Esophagus mucosa (tissue), 1 donor: ENCODE measurements at regions not wholly inside any gene's neighbourhood (a gene's known extent, or its start where the extent isn't known, plus 50 kb on each side); places are given as distances from the start of the nearest gene placed in this dataset.
"Not testable (repeated sequence)": the region's sequence is repeated elsewhere in the genome, so short reads cannot be mapped to it uniquely, and the experiment has no call there.

Experiments used
- ATAC-seq: fragments of 200-7000 bp; cut with Tn5 transposase; one replicate; pipeline ENCODE4 v1.9.1; 2020
- donor health status: DM: yes; HTN: yes; CAD: no.

GRCh38 chr14:43803076-43803689, 703.9 kb downstream of the FSCB start:
- ATAC-seq: no peak

GRCh38 chr14:43795600-43796228, 711.4 kb downstream of the FSCB start:
- no peak for ATAC-seq

GRCh38 chr14:43793579-43793978, 713.5 kb downstream of the FSCB start:
- no peak for ATAC-seq

GRCh38 chr14:43792980-43793379, 714.1 kb downstream of the FSCB start:
- ATAC-seq: no peak

- ATAC-seq: no peak
Measured at GRCh38 chr14:43790681-43791080, 716.4 kb downstream of the FSCB start.

- no peak for ATAC-seq
Measured at GRCh38 chr14:43789458-43789857, 717.6 kb downstream of the FSCB start.

GRCh38 chr14:43786066-43786762, 720.9 kb downstream of the FSCB start:
- no peak for ATAC-seq

GRCh38 chr14:43784432-43784831, 722.7 kb downstream of the FSCB start:
- ATAC-seq: not testable (repeated sequence)

GRCh38 chr14:43778937-43779639, 728.0 kb downstream of the FSCB start:
- ATAC-seq: no peak

GRCh38 chr14:43778570-43778936, 728.5 kb downstream of the FSCB start:
- ATAC-seq: no peak

- ATAC-seq: no peak
Measured at GRCh38 chr14:43765474-43765873, 741.6 kb downstream of the FSCB start.

GRCh38 chr14:43764433-43764832, 742.6 kb downstream of the FSCB start:
- ATAC-seq: no peak

- no peak for ATAC-seq
Measured at GRCh38 chr14:43755707-43756106, 751.4 kb downstream of the FSCB start.

- no peak for ATAC-seq
Measured at GRCh38 chr14:43754838-43755237, 752.2 kb downstream of the FSCB start.

GRCh38 chr14:43745746-43746145, 761.3 kb downstream of the FSCB start:
- no peak for ATAC-seq

- no peak for ATAC-seq
Measured at GRCh38 chr14:43735932-43736331, 771.2 kb downstream of the FSCB start.

- no peak for ATAC-seq
Measured at GRCh38 chr14:43729143-43729542, 777.9 kb downstream of the FSCB start.

- ATAC-seq: no peak
Measured at GRCh38 chr14:43706900-43707299, 800.2 kb downstream of the FSCB start.

- ATAC-seq: not testable (repeated sequence)
Measured at GRCh38 chr14:43698561-43699284, 808.4 kb downstream of the FSCB start.

GRCh38 chr14:43697003-43697402, 810.1 kb downstream of the FSCB start:
- ATAC-seq: no peak

- no peak for ATAC-seq
Measured at GRCh38 chr14:43692706-43693105, 814.4 kb downstream of the FSCB start.

- no peak for ATAC-seq
Measured at GRCh38 chr14:43687921-43688320, 819.2 kb downstream of the FSCB start.

- no peak for ATAC-seq
Measured at GRCh38 chr14:43677581-43677980, 829.5 kb downstream of the FSCB start.
